SK-N-SH treated with all-trans-retinoic acid at 6 μM for 48 hours (cell line): ENCODE measurements at regions not wholly inside any gene's neighbourhood (a gene's known extent, or its start where the extent isn't known, plus 50 kb on each side); places are given as distances from the start of the nearest gene placed in this dataset.

ENCODE experiments used
- ATAC-seq: fragments of 200-7000 bp; cut with Tn5 transposase; 3 replicates; pipeline ENCODE4 v1.9.1; 2020; ENCODE audit warnings: mild to moderate bottlenecking, moderate library complexity
- CSDC2 ChIP-seq: fragments of 250-450 bp; sonication (Bioruptor Pico); IDR thresholded peaks from 2 replicates; pipeline ENCODE4 v1.5.0; 2020; ENCODE audit warnings: mild to moderate bottlenecking, moderate library complexity
- ESRRG ChIP-seq: fragments of 250-450 bp; sonication (Bioruptor Pico); IDR thresholded peaks from 2 replicates; pipeline ENCODE4 v1.6.1; 2021; ENCODE audit warnings: mild to moderate bottlenecking
- ISL1 ChIP-seq: fragments of 250-450 bp; sonication (Bioruptor Pico); IDR thresholded peaks from 2 replicates; pipeline ENCODE4 v2.1.2; 2022; ENCODE audit warnings: mild to moderate bottlenecking, moderate library complexity
- OSR1 ChIP-seq: fragments of 250-450 bp; sonication (Bioruptor Pico); IDR thresholded peaks from 2 replicates; pipeline ENCODE4 v1.8.0; 2022; ENCODE audit warnings: moderate library complexity, mild to moderate bottlenecking, inconsistent platforms
- PATZ1 ChIP-seq: fragments of 250-450 bp; sonication (Bioruptor Pico); IDR thresholded peaks from 2 replicates; pipeline ENCODE4 v1.8.0; 2020; ENCODE audit warnings: mild to moderate bottlenecking, moderate library complexity, borderline replicate concordance
- POU6F1 ChIP-seq: fragments of 250-450 bp; sonication (Bioruptor Pico); IDR thresholded peaks from 2 replicates; pipeline ENCODE4 v1.8.0; 2021; ENCODE audit warnings: low read depth, mild to moderate bottlenecking, moderate library complexity, borderline replicate concordance
- PPARA ChIP-seq: fragments of 250-450 bp; sonication (Bioruptor Pico); IDR thresholded peaks from 2 replicates; pipeline ENCODE4 v1.5.0; 2020; ENCODE audit warnings: mild to moderate bottlenecking, borderline replicate concordance
- RARB ChIP-seq: fragments of 250-450 bp; sonication (Bioruptor Pico); IDR thresholded peaks from 2 replicates; pipeline ENCODE4 v1.8.0; 2021; ENCODE audit warnings: mild to moderate bottlenecking, moderate library complexity
- SNAI2 ChIP-seq: fragments of 250-450 bp; sonication (Bioruptor Pico); IDR thresholded peaks from 2 replicates; pipeline ENCODE4 v1.5.0; 2020; ENCODE audit warnings: mild to moderate bottlenecking, moderate library complexity
- TCF4 ChIP-seq: fragments of 250-450 bp; sonication (Bioruptor Pico); IDR thresholded peaks from 2 replicates; pipeline ENCODE4 v1.8.0; 2021; ENCODE audit warnings: mild to moderate bottlenecking, moderate library complexity, borderline replicate concordance
- TOX ChIP-seq: fragments of 250-450 bp; sonication (Bioruptor Pico); IDR thresholded peaks from 2 replicates; pipeline ENCODE4 v1.8.0; 2021; ENCODE audit warnings: mild to moderate bottlenecking, moderate library complexity, borderline replicate concordance
- ZC3H10 ChIP-seq: fragments of 250-450 bp; sonication (Bioruptor Pico); IDR thresholded peaks from 2 replicates; pipeline ENCODE4 v1.5.1; 2021; ENCODE audit warnings: mild to moderate bottlenecking, moderate library complexity
- ZFP3 ChIP-seq: fragments of 250-450 bp; sonication (Bioruptor Pico); IDR thresholded peaks from 2 replicates; pipeline ENCODE4 v1.5.0; 2020; ENCODE audit warnings: mild to moderate bottlenecking, moderate library complexity
- ZFP30 ChIP-seq: fragments of 450-650 bp; formaldehyde crosslinking; IDR thresholded peaks from 2 replicates; pipeline ENCODE4 v1.5.0; 2022; ENCODE audit warnings: mild to moderate bottlenecking, moderate library complexity
- ZNF70 ChIP-seq: fragments of 450-650 bp; formaldehyde crosslinking; IDR thresholded peaks from 2 replicates; pipeline ENCODE4 v1.5.0; 2020; ENCODE audit warnings: mild to moderate bottlenecking, moderate library complexity
- ZNF8 ChIP-seq: fragments of 450-650 bp; formaldehyde crosslinking; IDR thresholded peaks from 2 replicates; pipeline ENCODE4 v1.5.0; 2020; ENCODE audit warnings: mild to moderate bottlenecking, moderate library complexity
- TF ChIP-seq, protein P1 (sequence below): fragments of 250-450 bp; sonication (Bioruptor Pico); IDR thresholded peaks from 2 replicates; pipeline ENCODE4 v1.5.1; 2021; ENCODE audit warnings: mild to moderate bottlenecking, moderate library complexity

GRCh38 chr5:82622205-82622604 is 344.1 kb upstream of the RPS23 start (continued):
- TF ChIP-seq PATZ1 (CRISPR knock-in tag) = no peak

GRCh38 chr5:82620957-82621600 is 342.9 kb upstream of the RPS23 start:
- TF ChIP-seq ZNF8 (CRISPR knock-in tag) = no peak
- TF ChIP-seq, protein P1, sequence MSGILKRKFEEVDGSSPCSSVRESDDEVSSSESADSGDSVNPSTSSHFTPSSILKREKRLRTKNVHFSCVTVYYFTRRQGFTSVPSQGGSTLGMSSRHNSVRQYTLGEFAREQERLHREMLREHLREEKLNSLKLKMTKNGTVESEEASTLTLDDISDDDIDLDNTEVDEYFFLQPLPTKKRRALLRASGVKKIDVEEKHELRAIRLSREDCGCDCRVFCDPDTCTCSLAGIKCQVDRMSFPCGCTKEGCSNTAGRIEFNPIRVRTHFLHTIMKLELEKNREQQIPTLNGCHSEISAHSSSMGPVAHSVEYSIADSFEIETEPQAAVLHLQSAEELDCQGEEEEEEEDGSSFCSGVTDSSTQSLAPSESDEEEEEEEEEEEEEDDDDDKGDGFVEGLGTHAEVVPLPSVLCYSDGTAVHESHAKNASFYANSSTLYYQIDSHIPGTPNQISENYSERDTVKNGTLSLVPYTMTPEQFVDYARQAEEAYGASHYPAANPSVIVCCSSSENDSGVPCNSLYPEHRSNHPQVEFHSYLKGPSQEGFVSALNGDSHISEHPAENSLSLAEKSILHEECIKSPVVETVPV = no peak
- no peak for ATAC-seq

GRCh38 chr5:82619097-82619496 is 340.9 kb upstream of the RPS23 start:
- no peak for ATAC-seq
- no peak for TF ChIP-seq PATZ1 (CRISPR knock-in tag)
- TF ChIP-seq TCF4 = no peak
- TF ChIP-seq, all 23 proteins: peak for 0

GRCh38 chr5:82614706-82615105 is 336.6 kb upstream of the RPS23 start:
- no peak for ATAC-seq
- TF ChIP-seq ZNF70 (CRISPR knock-in tag) (no peak), PPARA (CRISPR knock-in tag) (no peak), CSDC2 (CRISPR knock-in tag) (no peak), RARB (CRISPR knock-in tag) (no peak), ZC3H10 (CRISPR knock-in tag) (no peak), ISL1 (CRISPR knock-in tag) (no peak)

- ATAC-seq = no peak
- no peak for TF ChIP-seq ESRRG (CRISPR knock-in tag)
- TF ChIP-seq CSDC2 (CRISPR knock-in tag) = no peak
- TF ChIP-seq SNAI2 (CRISPR knock-in tag) = no peak
- no peak for TF ChIP-seq TOX (CRISPR knock-in tag)
- no peak for TF ChIP-seq POU6F1 (CRISPR knock-in tag)
- TF ChIP-seq ZFP30 = no peak
- no peak for TF ChIP-seq OSR1 (CRISPR knock-in tag)
- no peak for TF ChIP-seq ZNF8 (CRISPR knock-in tag)
- TF ChIP-seq ISL1 (CRISPR knock-in tag) = no peak
- TF ChIP-seq, protein P1 = no peak
- TF ChIP-seq ZC3H10 (CRISPR knock-in tag) = no peak
- no peak for TF ChIP-seq PPARA (CRISPR knock-in tag)
- TF ChIP-seq ZFP3 = no peak
- TF ChIP-seq, all 23 proteins: peak for 0
These were observed 335.7 kb upstream of the RPS23 start for GRCh38 chr5:82613891-82614290.
